HFF-Myc (cell line): ENCODE measurements at regions not wholly inside any gene's neighbourhood (a gene's known extent, or its start where the extent isn't known, plus 50 kb on each side); places are given as distances from the start of the nearest gene placed in this dataset.
A peak's percentile ranks its signal among the peaks of the same experiment; 100 is the strongest.

Source experiments
- DNase-seq: peaks from one replicate; pipeline ENCODE4 v3.0.0-alpha.2; 2011; ENCODE audit warnings: low read depth; ENCODE audit errors: extremely low read depth
- H3K4me3 ChIP-seq: replicated peaks from 2 replicates; pipeline ENCODE4 v1.5.1; 2011; ENCODE audit warnings: low read depth, mild to moderate bottlenecking, control low read depth, low read length
- TF ChIP-seq, protein P1 (sequence below): IDR thresholded peaks from 2 replicates; pipeline ENCODE4 v1.5.1; 2012; ENCODE audit warnings: mild to moderate bottlenecking, low read depth, low read length, control low read depth; ENCODE audit errors: missing control alignments

DNA sequence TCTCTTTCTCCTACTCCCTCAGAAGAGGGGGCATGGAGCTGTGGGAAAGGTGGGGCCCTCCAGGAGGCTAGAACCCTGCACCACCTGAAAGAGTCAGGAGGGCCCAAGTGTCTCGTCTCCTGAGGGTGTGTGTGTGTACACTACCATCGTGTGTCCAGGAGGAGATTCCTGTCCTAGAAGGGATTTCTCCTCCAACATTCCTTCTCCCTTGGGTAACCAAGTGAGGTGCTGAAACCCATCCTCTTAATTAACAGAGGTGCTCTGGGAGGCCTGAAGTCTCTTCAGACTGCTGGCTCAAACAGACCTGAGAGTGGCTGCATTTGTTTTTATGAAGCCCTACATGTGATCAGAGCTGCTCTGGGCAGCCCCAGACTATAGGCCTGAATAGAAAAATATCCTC is 61.1 kb upstream of the FAM169A start:
- H3K4me3 ChIP-seq, result no peak overlapping the region
- DNase-seq, result no peak
- TF ChIP-seq, protein P1, sequence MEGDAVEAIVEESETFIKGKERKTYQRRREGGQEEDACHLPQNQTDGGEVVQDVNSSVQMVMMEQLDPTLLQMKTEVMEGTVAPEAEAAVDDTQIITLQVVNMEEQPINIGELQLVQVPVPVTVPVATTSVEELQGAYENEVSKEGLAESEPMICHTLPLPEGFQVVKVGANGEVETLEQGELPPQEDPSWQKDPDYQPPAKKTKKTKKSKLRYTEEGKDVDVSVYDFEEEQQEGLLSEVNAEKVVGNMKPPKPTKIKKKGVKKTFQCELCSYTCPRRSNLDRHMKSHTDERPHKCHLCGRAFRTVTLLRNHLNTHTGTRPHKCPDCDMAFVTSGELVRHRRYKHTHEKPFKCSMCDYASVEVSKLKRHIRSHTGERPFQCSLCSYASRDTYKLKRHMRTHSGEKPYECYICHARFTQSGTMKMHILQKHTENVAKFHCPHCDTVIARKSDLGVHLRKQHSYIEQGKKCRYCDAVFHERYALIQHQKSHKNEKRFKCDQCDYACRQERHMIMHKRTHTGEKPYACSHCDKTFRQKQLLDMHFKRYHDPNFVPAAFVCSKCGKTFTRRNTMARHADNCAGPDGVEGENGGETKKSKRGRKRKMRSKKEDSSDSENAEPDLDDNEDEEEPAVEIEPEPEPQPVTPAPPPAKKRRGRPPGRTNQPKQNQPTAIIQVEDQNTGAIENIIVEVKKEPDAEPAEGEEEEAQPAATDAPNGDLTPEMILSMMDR, result no peak

DNA sequence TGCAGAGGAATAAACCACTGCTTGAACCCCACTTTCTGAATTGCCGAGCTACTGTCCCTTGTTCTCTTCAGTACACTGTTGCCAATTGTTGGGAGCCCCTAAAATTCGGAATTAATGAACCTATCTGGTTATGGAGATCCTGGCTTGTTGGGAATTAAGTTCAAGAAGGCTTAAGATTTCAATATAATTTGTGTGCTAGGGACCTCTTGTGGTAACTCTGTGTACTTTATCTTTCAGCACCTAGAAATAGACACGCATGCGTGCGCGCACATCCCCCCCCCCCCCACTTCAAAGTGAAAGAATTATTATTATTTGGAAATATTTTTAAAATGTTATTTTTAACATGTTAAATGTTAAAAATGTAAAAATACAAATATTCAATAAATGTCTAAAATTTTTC is 53.3 kb upstream of the FAM169A start:
- TF ChIP-seq, protein P1, result peak; percentile 51
- peak; percentile 41 for DNase-seq
- H3K4me3 ChIP-seq, result no peak overlapping the region

DNA sequence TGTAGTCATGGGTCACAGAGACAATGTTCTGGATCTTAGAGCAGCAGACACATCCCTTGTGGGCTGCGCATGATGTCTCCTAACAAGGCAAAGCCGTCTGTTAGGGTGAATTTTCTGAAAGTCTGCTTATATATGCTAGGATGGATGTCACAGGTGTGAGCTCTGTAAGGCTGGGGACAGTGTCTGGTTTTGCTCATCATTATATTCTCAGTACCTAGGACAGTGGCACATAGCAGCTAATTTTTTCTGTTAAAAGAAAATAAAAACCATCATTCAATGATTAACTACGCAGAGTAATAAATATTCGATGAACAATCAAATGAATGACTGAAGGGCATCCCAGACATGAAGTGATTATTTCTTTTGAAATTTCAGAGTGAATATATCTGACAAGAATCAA is 52.9 kb upstream of the FAM169A start:
- no peak overlapping the region for H3K4me3 ChIP-seq
- TF ChIP-seq, protein P1, result no peak
- DNase-seq, result no peak

DNA sequence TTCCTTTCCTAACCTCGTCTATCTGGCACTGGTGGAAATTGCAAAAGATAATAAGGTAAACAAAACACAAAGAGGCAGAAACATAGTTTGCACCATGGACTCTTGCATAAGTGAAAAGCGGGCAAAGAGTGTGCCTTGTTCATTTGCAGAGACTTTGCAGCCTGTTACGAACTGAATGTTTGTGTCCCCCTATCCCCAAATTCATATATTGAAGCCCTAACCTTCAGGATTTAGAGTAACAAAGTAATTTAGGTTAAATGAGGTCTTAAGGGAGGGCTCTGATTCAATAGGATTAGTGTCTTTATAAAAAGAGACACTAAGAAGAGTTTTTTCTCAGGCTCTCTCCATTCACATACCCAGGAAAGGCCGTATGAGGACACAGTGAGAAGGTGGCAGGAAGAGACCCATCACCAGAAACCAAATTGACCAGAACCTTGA is 52.1 kb upstream of the FAM169A start:
- no peak overlapping the region for H3K4me3 ChIP-seq
- TF ChIP-seq, protein P1, result no peak
- no peak for DNase-seq

DNA sequence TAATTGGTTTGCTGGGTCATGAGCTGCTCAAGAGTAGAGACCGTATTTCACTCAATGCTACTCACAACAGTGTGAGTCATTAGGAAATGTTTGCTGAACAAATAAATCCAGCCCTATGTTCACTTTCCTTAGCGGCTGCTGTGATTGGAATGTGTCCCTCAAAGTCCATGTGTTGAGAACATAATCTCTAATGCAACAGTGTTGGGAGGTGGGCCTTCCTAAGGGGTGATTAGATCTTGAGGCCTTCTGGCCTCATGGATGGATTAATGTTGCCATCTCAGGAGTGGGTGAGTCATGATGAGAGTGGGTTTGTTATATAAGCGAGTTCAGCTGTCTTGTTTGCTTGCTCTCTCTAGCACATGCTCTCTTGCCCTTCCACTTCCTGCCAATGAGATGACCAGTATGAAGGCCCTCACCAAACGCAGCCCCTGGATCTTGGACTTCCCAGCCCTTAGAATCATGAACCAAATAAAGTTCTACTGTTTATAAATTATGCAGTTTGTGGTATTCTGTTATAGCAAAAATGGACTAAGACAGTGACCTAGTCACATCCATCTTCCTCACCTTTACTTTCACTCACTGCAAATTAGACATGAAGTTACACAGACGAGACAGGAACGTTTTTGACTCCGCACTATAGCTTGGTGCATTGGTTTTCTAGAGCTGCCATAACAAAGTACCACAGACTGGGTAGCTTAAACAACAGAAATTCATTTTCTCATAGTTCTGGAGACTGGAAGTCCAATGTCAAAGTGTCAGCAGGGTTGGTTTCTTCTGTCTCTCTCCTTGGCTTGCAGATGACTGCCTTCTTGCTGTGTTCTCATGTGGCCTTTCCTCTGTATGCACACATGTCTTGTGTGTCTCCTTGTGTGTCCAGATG is 50.9 kb upstream of the FAM169A start:
- TF ChIP-seq, protein P1, result no peak
- no peak for DNase-seq
- no peak overlapping the region for H3K4me3 ChIP-seq
